NCI-H2029 (cell line): ENCODE measurements at regions not wholly inside any gene's neighbourhood (a gene's known extent, or its start where the extent isn't known, plus 50 kb on each side); places are given as distances from the start of the nearest gene placed in this dataset.
"Not testable (repeated sequence)": the region's sequence is repeated elsewhere in the genome, so short reads cannot be mapped to it uniquely, and the experiment has no call there.

Experiments
- DNase-seq: peaks from one replicate; lab custom pipeline; 2025; lab: John Stamatoyannopoulos, UW

DNA sequence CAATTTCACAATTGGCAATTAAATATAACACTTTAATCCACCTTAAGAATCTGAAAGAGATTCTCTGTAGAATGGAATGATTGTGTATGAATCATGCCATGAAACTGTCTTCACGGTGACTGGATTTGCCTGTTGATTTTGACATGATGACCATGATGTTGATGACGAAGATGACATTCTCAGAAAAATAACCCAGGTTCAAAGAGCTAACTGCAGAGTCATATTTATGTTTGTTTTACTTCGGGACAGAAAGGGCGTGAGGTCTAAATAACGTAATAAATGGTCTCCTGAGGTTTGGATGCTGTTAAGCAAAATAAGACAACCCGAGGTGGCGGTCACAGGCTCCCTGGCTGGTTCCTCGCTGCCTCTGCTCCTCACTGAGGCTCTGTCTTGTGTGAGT is 532.0 kb downstream of the TMEM121 start:
- no peak for DNase-seq

DNA sequence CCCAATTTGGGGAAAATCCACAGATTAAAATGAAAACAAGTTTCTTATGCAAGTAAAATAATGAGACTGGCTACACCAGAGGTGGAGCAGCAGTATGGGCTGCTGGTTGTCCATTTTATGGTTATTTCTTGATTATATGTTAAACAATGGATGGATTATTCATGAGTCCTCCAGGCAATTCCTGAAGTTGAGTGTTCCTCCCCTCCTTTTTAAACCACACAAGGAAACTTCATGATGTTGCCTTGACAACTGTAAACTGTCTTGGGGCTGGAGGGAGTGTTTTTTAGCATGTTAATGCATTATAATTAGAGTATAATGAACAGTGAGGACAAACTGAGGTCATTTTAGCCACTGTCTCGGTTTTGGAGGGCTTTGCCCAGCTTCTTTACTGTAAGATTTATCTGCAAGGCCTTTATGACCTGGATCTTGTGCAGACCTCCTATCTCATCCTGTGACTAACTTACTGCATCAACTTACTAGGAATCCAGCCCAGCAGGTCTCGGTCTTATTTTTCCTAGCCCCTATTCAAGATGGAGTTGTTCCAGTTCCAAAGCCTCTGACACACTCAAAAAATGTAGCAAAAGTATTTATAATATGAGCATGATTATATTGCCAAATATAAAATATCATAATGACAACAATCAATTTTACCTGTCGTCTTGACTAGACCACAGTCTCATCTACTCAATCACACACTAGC is 534.0 kb downstream of the TMEM121 start:
- DNase-seq, result no peak

DNA sequence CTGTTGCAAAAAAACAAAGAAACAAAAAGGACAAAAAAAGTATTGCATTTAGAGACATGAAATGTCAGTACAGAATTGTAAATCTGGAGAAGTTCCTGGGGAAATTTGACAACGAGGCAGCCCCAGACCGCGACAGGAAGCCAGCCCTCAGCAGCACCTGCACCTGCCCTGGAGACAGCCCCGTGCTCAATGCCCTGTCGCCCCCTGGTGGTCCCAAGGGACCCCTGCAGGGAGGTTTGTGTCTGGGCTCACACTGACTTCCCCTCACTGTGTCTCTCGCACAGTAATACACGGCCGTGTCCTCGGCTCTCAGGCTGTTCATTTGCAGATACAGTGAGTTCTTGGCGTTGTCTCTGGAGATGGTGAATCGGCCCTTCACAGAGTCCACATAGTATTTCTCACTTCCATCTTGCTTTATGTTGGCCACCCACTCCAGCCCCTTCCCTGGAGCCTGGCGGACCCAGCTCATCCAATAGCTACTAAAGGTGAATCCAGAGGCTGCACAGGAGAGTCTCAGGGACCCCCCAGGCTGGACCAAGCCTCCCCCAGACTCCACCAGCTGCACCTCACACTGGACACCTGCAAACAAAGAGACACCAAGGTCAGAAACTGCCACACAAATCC is 535.6 kb downstream of the TMEM121 start:
- DNase-seq, result not testable (repeated sequence)

DNA sequence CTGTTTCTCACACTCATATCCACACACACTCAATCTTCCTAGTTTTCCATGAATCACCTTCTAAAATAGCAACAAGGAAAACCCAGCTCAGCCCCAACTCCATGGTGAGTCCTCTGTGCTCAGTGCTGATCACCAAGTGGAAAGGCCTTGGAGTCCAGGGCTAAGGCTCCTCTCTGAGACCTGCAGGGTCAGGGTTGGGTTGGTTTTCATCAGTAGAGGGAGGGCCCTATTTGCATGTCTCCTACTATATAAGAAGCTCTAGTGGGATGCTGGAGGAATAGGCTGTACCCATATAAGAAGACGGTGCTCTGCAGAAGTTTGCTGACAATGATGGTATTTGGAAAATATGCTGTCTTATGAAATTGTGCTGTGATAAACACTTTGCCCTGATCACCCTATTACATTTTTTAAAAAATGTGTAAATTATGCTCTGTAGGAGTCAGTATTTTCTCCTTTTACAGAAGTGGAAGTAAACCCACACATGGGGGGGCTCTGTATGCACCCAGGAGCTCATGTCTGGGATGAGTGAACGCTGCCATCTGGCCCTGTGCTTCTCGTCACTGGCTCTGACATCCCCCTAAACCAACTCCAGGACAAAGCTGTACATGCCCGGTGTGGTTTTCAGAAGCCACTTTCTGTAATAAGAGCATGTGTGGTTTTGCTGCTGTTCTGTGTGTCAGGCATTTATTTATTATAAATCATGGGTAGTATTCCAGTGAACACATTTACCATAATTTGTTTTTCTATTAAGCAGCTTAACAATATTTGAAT is 536.3 kb downstream of the TMEM121 start:
- no peak for DNase-seq

DNA sequence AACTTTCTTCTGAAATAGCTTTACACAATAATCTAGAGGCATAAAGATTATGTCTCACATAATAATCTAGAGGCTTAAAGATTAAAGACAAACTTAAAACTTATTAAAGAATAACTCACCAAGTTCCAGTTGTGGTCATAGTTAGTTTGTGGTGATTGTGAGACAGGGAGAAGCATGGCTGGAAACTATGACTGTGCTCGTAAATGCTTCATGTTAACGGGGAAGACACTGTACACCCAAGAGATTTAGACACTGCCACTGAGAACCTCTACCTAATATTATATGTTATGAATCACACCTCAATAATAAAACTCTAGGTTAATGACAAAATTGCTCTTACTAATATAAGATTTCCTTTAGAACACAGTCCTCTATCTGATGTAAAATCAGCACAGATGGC is 541.6 kb downstream of the TMEM121 start:
- no peak for DNase-seq

DNA sequence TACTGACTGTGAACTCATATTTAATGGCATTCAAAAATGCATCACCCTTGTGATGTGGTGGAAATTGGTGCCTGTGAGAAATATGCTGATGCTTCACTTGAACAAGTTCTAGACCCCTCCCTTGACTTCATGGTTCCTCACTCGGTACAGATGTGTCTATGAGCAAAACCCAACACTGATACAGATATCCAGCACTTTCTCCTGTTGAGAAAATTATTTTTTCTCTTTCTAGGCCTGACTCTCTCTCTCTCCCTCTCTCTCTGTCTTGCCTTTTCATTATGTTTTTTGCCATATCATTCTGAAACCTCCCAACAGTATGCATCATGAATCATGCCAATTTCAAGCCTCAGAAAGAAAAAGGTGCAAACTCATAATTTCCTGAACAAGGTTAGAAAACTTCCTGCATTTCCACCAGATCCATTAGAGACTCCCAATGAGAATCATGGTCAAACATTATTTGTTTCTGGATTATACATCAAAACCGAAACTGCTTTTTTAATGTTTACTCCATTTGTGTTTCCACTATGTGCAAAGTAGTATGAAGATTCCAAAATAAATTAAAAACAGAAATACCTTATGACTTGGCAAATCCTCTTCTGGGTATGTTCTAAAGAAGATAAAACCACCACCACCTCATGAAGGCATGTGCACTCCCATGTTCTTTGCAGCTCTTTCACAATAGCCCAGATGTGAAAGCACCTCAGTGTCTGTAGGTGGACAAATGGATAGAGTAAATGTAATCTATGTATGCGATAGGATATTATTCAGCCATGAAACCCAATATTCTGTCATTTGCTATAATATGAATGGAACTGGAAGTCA is 543.6 kb downstream of the TMEM121 start:
- DNase-seq, result no peak

DNA sequence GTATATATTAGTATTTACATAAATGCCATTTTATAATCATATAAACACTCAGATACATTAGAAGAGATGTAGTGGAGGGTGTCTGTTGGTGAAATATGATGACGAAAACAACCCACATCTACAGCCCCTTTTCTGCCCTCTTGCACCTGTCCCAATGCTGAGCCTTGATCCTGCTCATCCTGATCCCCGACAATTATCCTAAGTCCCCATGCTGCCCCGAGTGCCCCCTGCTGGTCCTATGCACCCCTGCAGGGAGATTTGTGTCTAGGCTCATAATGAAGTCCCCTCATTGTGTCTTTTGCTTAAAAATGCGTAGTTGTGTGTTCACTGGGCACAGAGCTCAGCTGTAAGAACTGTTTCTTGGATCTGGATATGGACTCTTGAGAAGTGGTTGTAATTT is 554.5 kb downstream of the TMEM121 start:
- no peak for DNase-seq

DNA sequence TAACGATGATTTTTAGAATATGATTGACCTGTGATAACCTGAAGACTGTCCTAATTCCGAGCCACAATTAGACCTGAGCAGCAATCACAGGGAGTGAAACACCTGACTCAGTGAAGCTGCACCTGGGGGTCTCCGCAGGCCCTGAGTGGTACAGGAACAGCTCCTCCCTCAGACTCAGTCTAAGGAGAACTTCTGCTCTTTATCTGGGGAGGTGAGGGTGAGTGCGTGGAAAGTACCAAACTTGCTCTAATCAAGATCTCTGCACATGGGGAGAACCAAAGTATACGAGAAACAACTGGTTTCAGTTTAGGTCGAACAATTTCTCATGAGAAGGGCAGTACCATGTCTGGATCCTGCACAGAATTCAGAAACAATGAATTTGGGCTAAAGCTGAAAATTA is 555.3 kb downstream of the TMEM121 start:
- DNase-seq, result not testable (repeated sequence)

DNA sequence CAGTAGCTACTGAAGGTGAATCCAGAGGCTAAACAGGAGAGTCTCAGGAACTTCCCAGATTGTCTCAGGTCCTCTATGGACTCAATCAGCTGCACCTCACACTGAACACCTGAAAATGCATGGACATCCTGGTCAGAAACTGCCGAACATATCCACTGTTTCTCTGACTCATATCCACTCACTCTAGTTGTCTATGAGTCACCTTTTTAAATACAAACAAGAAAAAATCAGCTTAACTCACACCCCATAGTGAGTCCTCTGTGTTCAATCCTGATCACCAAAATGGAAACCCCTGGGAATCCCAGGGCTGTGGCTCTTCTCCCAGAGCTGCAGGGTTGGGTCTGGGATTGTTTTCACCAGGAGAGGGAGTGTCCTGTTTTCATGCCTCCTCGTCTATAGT is 556.7 kb downstream of the TMEM121 start:
- DNase-seq, result no peak

DNA sequence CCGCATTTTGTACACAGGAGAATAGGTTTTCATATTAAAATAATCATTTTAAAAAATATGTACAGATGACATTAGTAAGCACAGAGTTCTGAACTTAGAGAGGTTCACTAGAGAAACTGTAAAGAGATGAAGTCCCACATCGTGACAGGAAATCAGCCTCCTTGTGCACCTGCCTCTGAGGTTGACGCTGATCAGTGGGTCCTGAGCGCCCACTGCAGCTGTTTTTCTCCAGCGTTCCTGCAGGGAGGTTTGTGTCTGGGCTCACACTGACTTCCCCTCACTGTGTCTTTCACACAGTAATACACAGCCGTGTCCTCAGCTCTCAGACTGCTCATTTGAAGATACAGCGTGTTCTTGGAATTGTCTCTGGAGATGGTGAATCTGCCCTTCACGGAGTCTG is 561.5 kb downstream of the TMEM121 start:
- no peak for DNase-seq

DNA sequence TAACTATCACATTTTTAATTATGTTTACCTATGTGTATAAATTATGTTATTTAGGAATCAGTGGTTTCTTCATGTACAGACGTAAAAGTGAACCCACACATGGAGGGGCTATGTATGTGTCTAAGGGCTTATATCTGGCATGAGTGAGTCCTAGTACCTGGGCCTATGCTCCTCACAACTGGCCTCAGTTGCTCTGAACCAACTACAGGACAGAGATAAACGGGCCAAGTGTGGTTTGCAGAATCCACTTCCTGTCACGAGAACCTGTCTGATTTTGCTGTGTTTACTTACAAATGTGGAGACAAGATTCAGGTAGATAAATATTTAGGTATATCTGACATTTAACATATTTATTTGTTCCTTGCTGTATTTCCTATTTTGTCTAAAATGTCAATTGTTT is 562.5 kb downstream of the TMEM121 start:
- not testable (repeated sequence) for DNase-seq

DNA sequence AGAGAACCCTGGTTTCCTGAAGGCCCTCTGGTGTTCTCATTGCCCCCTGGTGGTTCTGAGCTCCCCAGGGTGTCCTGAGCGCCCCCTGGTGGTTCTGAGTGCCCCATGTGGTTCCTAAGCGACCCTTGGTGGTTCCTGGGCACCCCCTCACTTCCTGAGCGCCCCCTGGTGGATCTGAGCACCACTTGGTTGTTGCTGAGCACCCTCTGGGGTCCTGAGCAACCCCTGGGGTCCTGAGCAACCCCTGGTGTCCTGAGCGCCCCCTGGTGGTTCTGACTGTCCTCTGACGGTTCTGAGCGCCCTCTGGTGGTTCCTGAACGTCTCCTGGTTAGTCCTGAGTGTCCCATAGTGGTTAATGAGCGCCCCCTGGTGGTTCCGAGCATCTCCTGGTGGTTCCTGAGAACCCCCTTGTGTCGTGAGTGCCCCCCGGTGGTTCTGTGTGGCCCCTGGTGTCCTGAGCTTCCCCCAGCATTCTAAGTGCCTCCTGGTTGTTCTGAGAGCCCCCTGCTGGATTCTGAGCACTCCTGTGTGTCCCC is 568.3 kb downstream of the TMEM121 start:
- no peak for DNase-seq

DNA sequence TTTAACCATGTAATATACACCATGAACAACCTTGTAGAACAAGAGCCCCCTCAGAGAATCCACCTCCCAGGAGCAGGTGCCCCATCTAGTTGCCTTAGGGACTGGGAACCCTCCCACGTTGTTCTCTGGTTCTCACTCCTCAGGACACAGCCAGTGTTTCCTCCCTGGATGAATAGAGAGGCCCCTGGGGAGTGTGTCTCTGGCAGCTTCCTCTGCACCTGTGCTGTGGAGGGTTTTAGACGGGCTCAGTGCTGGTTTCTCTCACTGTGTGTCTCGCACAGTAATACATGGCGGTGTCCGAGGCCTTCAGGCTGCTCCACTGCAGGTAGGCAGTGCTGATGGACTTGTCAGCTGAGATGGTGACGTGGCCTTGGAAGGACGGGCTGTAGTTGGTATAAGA is 581.3 kb downstream of the TMEM121 start:
- no peak for DNase-seq

DNA sequence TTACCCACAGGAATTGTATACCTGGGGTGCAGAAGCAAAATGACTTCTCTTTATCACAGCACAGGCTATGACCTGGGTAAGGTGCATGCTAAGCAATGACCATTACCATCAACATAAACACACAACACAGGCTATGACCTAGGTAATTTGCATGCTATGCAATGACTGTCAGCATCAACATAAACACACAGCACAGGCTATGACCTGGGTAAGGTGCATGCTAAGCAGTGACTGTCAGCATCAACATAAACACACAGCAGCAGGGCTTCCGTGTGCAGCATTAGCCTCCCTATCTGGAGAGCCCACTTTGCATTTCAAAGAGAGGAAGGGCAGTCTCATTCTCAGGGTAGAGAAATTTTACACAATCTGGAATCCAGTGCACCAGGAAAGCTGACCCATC is 583.0 kb downstream of the TMEM121 start:
- no peak for DNase-seq

DNA sequence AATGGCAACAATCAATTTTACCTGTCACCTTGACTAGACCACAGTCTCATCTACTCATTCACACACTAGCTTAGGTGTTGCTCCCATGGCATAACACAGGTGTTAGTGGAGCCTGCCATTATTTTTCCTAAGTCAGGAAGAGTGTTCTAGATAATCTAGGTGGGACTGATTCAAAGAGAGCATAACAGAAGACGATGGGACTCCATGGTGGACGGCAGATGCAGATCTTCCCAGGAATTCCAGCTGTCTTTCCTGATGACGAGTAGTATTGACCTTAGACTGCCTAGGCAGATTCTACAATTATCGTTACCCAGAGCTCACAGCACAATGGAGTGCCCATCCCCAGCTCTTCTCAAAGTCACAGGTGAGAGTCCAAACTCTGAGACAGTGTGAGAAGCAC is 589.0 kb downstream of the TMEM121 start:
- no peak for DNase-seq

DNA sequence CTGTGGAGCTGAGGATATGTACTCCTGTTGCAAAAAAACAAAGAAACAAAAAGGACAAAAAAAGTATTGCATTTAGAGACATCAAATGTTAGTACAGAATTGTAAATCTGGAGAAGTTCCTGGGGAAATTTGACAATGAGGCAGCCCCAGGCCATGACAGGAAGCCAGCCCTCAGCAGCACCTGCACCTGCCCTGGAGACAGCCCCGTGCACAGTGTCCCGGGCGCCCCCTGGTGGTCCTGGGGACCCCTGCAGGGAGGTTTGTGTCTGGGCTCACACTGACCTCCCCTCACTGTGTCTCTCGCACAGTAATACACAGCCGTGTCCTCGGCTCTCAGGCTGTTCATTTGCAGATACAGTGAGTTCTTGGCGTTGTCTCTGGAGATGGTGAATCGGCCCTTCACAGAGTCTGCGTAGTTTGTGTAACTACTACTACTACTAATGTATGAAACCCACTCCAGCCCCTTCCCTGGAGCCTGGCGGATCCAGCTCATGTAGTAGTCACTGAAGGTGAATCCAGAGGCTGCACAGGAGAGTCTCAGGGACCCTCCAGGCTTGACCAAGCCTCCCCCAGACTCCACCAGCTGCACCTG is 590.1 kb downstream of the TMEM121 start:
- not testable (repeated sequence) for DNase-seq

DNA sequence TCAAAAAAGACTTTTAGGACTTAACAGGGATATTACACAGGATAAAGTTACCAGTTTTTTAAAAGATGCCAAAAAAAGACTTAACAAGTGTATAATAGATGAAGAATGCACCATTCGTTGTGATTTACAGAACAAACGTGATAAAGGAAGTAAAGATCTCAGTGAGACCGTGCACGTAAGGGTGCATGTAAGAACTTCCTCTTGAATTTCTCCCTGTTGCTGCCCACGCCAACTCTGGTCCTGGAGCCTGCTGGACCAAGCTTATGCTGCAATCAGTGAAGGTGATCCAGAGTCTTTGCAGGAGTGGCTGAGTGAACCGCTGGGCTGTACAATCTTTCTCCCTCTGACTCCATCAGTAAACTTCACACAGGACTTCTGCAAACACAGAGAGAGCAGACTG is 593.7 kb downstream of the TMEM121 start:
- DNase-seq, result no peak

DNA sequence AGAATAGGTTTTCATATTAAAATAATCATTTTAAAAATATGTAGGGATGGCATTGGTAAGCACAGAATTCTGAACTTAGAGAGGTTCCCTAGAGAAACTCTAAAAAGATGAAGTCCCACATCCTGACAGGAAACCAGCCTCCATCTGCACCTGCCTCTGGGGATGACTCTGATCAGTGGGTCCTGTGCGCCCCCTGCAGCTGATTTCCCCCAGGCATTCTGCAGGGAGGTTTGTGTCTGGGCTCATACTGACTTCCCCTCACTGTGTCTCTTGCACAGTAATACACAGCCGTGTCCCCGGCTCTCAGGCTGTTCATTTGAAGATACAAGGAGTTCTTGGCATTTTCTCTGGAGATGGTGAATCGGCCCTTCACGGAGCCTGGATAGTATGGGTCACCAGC is 602.9 kb downstream of the TMEM121 start:
- DNase-seq, result no peak

DNA sequence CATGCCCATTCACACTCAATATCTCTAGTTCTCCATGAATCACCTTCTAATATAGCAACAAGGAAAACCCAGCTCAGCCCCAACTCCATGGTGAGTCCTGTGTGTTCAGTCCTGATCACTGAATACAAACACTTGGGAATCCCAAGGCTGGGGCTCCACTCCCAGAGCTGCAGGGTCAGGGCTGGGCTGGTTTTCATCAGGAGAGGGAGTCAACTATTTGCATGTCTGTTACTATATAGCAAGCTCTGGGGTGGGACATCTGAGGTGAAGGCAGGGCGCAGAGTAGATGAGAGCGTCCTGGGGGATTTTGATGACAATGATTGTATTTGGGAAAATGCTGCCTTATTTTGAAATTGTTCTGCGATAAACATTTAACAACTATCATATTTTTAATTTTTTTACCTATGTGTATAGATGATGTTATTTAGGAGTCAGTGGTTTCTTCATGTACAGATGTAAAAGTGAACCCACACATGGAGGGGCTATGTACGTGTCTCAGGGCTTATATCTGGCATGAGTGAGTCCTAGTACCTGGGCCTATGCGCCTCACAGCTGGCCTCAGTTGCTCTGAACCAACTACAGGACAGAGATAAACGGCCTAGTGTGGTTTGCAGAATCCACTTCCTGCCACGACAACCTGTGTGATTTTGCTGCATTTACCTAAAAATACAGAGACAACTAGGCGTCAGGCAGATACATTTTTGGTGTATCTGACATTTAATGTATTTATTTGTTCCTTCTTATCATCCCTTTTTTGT is 603.7 kb downstream of the TMEM121 start:
- not testable (repeated sequence) for DNase-seq

DNA sequence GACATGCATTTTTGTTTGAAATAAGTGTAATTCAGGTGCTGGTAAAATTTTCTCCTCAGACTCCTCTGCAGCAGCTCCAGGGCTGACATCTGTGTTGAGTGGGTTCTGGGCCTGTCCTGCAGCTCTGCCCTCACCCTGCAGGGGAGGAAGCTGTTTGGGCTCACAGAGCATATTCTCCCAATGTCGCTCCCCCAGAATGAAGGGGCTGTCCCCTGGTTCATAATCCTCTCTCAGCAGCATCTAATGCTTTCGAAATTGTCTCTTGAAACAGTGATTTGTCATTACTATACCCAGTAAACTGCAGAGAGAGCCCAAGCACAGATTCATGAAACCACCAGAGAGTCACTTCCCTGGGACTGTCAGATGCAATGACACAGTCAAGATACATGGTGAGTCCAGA is 606.7 kb downstream of the TMEM121 start:
- DNase-seq, result not testable (repeated sequence)

DNA sequence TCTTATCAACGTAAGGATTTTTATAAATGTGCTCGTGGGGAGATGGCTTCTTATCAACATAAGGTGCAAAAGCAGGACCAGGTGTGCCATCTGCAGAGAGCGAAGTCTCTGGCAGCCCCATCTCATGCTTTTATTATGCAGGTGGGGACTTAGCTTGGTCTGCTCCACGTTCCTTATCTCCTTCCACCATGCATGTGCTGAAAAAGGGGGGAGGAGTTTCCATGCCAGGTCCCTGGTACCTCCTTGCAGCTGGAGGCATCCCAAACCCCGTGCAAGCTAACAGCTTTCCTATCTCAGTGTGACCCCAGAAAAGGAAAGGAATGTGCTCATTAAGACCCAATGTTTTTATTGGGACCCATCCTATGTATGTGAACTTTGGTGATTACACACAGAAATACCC is 608.5 kb downstream of the TMEM121 start:
- DNase-seq, result no peak
